T follicular helper cell (primary cell): ENCODE measurements at regions not wholly inside any gene's neighbourhood (a gene's known extent, or its start where the extent isn't known, plus 50 kb on each side); places are given as distances from the start of the nearest gene placed in this dataset.

ENCODE experiments used
- DNase-seq: peaks from one replicate; pipeline ENCODE4 v3.0.0-alpha.2; 2020; ENCODE audit warnings: low read depth

GRCh38 chr22:22802339-22802970 lies 85.2 kb upstream of the IGLL5 start:
- DNase-seq = peak; percentile 25

- DNase-seq = no peak
Measured at GRCh38 chr22:22803285-22803853, 84.2 kb upstream of the IGLL5 start.

DNA sequence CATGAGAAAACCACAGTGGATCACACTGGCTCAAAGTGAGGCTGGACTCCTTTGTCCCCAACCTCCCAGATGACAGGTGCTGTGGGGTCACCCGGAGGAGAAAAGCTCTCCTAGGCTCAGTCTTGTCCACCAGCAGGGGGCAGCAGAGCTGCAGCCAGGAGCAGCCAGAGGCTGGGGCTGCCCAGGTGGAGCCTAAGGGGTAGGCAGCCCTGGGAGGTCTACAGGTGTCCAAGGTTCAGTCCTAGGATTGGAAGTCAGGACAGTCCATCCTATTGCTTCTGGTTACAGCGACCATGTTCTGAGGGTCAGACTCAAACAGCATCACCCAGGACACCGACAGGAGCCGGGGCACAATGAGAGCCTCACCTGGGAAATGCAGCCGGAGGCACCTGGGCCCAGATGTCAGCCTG lies 77.6 kb upstream of the IGLL5 start:
- DNase-seq = peak; percentile 72

DNA sequence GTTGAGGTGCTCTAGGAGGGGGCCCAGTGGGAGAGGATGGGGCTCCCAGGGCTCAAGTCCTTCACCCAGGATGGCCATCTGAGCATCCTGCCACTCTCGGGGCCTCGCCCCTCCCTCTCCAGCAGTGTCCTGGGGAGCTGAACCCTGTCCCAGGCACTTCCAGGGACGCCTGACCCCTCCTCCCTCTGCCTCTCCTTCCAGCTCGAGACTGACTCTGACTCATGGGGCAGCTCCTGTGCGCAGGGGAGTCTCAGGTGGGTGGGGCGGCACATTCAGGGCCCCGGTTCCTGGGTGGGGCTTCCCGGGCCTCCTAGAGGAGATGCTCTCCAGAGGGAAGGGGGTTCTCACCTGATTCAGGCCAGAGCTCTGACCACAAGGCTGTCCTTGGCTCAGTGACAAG lies 77.1 kb upstream of the IGLL5 start:
- DNase-seq = no peak

DNA sequence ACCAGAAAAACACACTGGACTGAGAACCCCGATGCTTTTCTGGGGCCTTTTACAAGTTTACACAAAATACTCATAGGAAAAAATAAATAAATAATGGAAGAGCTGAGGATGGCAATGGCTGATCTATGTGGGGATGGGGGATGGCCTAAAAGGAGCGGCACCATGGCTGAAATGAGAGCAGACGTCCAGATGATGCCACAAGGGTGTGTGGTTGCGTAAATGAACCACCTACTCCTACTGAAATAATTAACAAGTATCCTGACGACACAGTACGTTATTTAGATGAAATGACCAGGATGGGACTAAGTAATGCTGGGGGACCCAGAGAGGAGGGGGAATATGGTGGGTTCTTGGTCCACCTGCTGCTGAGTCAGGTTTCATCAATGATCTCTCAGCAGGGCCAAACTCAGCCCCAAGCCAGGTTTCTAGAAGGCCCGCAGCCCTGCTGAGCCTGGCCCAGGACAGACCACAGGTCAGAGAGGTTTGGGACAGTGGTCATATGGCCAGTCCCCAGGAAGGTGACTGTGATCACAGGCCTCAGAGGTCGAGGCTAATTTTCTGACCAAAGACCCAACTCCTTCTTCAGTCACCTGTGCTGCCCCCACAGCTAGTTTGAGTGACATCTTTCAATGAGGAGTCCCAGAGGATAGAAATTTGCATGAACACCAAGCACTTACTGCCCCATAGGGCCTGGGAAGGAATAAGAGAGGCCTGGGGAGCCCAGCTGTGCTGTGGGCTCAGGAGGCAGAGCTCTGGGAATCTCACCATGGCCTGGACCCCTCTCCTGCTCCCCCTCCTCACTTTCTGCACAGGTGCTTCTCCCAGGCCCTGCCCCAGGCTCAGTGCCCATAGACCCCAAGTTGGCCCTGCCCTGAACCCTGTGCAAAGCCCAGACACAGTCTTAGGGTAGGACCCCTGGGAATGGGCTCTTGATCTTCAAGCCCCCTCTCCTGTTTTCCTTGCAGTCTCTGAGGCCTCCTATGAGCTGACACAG lies 76.3 kb upstream of the IGLL5 start:
- DNase-seq = no peak

DNA sequence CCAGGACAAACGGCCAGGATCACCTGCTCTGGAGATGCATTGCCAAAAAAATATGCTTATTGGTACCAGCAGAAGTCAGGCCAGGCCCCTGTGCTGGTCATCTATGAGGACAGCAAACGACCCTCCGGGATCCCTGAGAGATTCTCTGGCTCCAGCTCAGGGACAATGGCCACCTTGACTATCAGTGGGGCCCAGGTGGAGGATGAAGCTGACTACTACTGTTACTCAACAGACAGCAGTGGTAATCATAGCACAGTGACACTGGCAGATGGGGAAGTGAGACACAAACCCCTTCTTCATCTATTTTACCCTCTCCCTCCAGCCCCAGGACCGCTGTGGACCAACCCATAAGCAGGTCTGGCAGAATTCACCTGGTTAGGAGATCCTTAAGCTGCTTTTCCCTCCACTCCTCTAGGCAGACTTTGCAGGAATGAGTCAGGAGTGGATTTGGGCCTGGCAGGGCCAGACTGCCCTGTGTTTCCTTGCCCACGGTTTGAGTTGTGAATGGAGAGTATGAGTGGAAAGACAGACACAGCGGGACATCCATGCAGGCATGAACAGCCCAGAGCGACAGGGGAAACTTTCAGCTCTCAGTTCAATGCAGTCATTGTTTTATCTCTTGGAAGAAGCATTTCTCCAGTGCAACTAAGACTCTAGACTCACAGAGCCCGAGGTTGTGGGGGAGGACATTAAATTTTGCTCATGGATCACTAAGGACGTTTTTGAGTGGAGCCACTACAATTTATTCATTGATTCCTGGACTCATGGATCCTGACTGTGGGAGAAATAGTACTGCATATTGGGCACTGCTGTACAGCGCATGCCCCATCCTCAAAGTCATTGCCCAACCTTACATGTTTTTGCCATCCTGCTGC lies 75.3 kb upstream of the IGLL5 start:
- no peak for DNase-seq

GRCh38 chr22:22813126-22814075 lies 74.2 kb upstream of the IGLL5 start:
- DNase-seq = no peak

DNA sequence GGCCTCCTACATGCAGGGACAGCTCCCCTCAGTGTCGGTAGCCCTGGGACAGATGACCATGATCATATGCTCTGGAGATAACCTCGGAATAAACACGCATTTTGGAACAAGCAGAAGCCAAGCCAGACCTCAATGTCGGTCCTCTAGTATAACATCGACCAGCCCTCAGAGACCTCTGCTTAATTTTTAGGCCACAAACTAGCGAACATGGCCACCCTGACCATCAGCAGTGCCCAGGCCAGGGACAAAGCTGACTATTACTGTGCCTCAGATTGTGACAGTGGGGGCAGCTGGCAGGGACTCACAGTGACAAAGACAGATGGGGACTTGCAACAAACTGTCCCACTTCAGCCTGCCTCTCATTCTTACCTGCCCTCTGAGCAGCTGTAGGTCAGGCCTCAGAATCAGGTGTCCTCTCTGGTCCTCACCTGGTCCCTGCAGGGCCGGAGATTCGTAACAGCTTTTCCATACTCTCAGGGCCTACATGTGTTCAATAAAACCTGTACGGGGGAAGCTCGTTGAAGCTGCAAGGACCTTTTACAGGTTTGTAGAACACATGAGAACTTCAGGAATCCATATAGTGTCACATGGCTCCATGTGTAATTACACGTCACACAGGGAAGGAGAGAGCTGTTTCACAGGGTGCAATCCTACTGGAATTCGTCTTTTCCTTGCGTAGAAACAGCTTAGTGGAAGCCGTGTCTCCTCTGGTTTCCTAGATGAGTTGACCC lies 72.8 kb upstream of the IGLL5 start:
- DNase-seq = no peak

DNA sequence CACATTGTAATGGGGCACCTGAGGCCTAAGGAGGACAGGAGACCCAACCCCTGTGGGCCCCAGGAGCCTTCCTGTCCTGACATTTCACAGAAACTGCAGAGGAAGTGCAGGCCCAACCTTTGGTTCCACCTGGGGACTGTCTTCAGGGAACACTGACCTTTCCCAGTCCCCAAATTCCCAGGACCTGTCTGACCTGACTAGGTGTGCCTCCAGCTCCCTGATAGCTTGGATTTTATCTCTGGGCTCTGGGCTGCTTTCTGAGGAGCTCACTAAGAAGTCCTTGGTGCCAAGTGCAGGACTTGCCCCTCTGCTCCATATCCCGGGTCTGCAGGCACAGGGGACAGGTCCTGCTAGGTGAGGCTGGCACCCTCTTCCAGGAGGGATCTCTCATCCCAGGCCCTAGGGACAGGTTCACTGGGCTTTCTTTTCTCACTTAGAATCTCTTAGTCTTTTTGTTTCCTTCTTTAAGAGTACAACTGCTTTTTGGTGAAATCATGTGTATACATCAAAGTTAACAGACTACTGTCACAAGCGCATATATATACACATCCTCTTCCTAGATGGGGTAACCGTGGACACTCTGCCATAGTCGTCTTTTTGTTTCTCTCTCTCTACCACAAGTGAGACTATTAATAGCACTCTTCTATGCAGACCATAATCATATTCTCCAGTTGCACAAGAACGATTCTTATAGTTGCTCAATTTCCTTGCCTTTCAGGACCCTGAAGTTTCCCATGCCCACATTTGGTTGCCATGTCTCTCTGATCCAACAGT lies 72.0 kb upstream of the IGLL5 start:
- no peak for DNase-seq

GRCh38 chr22:22816171-22816514 lies 71.5 kb upstream of the IGLL5 start:
- DNase-seq = no peak

DNA sequence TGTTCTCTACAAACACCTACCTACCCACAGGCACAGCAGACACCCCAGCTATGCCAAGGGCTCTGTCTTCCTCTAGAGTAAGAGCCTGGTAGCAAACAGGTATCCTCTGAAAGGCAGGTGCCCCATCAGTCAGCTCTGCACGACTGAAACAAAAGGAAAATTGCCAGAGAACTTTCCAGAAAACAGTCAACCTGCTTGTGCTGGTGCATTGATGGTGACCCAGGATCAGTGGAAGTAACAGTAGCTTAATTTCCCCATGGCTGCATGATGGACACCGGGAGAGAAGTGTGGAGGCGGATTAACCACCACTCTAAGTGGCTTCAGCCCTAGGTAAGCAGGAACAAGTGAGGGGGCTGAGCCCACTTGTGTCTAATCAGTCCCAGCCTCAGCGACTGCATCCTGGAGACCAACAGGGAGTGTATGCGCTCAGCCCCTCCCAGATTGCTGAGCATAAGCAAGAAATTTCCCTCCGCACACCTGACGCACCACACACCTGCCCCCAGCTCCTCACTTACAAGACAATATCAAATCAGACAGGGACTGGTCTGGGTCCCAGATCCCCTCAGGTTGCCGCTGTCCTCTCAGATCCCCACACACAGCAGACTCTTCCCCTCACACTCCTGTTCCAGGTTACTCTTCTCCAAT lies 70.7 kb upstream of the IGLL5 start:
- no peak for DNase-seq

- DNase-seq = no peak
Measured at GRCh38 chr22:22817468-22818201, 70.0 kb upstream of the IGLL5 start.

- no peak for DNase-seq
Measured at GRCh38 chr22:22818202-22818538, 69.4 kb upstream of the IGLL5 start.

- no peak for DNase-seq
Measured at GRCh38 chr22:22818861-22819855, 68.5 kb upstream of the IGLL5 start.

- no peak for DNase-seq
Measured at GRCh38 chr22:22820076-22820475, 67.5 kb upstream of the IGLL5 start.

GRCh38 chr22:22820626-22821025 lies 67.0 kb upstream of the IGLL5 start:
- no peak for DNase-seq

- DNase-seq = no peak
Measured at GRCh38 chr22:22821340-22821739, 66.3 kb upstream of the IGLL5 start.
